GM23338 (cell line): ENCODE measurements at regions not wholly inside any gene's neighbourhood (a gene's known extent, or its start where the extent isn't known, plus 50 kb on each side); places are given as distances from the start of the nearest gene placed in this dataset.

ENCODE experiments used
- ATAC-seq: fragments of 200-7000 bp; cut with Tn5 transposase; 3 replicates; pipeline ENCODE4 v1.9.1; 2020
- DNase-seq: peaks from one replicate; pipeline ENCODE4 v3.0.0-alpha.2; 2015; ENCODE audit warnings: low spot score
- H2AFZ ChIP-seq: fragments of 200-600 bp; sonication (generic); 2 replicates; pipeline ENCODE4 v1.8.0; 2016; ENCODE audit warnings: antibody characterized with exemption, mild to moderate bottlenecking, moderate library complexity
- H3F3A ChIP-seq: fragments of 200-600 bp; sonication (generic); replicated peaks from 2 replicates; pipeline ENCODE4 v1.8.0; 2017; ENCODE audit warnings: antibody characterized with exemption, mixed run types, low read depth
- H3K27ac ChIP-seq: fragments of 200-600 bp; sonication (generic); 2 replicates; pipeline ENCODE4 v1.6.1; 2016; ENCODE audit warnings: low read depth
- H3K27me3 ChIP-seq: fragments of 200-600 bp; sonication (generic); 2 replicates; pipeline ENCODE4 v1.8.0; 2016; ENCODE audit warnings: mild to moderate bottlenecking, mixed run types, moderate library complexity; ENCODE audit not compliant: insufficient read depth
- H3K36me3 ChIP-seq: fragments of 200-600 bp; sonication (generic); 2 replicates; pipeline ENCODE4 v1.8.0; 2016; ENCODE audit warnings: mild to moderate bottlenecking; ENCODE audit not compliant: insufficient read depth
- H3K4me1 ChIP-seq: fragments of 200-600 bp; sonication (generic); 2 replicates; pipeline ENCODE4 v1.8.0; 2016; ENCODE audit warnings: mild to moderate bottlenecking, moderate library complexity; ENCODE audit not compliant: insufficient read depth
- H3K4me2 ChIP-seq: fragments of 200-600 bp; sonication (generic); 2 replicates; pipeline ENCODE4 v1.7.1; 2017; ENCODE audit warnings: mixed run types
- H3K4me3 ChIP-seq: fragments of 200-600 bp; sonication (generic); 2 replicates; pipeline ENCODE4 v1.6.1; 2016; ENCODE audit warnings: mixed run types
- H3K79me2 ChIP-seq: fragments of 200-600 bp; sonication (generic); replicated peaks from 2 replicates; pipeline ENCODE4 v1.8.0; 2017; ENCODE audit warnings: mild to moderate bottlenecking; ENCODE audit not compliant: insufficient read depth
- H3K9me2 ChIP-seq: fragments of 200-600 bp; sonication (generic); 2 replicates; pipeline ENCODE4 v1.8.0; 2017; ENCODE audit not compliant: insufficient read depth
- H4K20me1 ChIP-seq: fragments of 200-600 bp; sonication (generic); replicated peaks from 2 replicates; pipeline ENCODE4 v1.8.0; 2017; ENCODE audit warnings: mild to moderate bottlenecking; ENCODE audit not compliant: insufficient read depth
- H3K27ac Mint-ChIP-seq: 2 replicates; pipeline ENCODE4 v1.8.0; 2020; ENCODE audit warnings: inconsistent platforms, mild to moderate bottlenecking, moderate library complexity, mixed read lengths
- H3K27me3 Mint-ChIP-seq: 3 replicates; pipeline ENCODE4 v1.8.0; 2022; ENCODE audit warnings: low read depth, mild to moderate bottlenecking, moderate library complexity, mixed read lengths, inconsistent platforms; ENCODE audit not compliant: insufficient read depth, poor library complexity
- H3K36me3 Mint-ChIP-seq: 3 replicates; pipeline ENCODE4 v1.8.0; 2021; ENCODE audit warnings: low read depth, mild to moderate bottlenecking, inconsistent platforms, moderate library complexity, mixed read lengths
- H3K4me1 Mint-ChIP-seq: 3 replicates; pipeline ENCODE4 v1.8.0; 2020; ENCODE audit warnings: mild to moderate bottlenecking, inconsistent platforms, mixed read lengths
- H3K4me3 Mint-ChIP-seq: 3 replicates; pipeline ENCODE4 v1.8.0; 2021; ENCODE audit warnings: moderate library complexity, mild to moderate bottlenecking, inconsistent platforms, mixed read lengths
- H3K9me3 Mint-ChIP-seq: 3 replicates; pipeline ENCODE4 v1.8.0; 2020; ENCODE audit warnings: moderate library complexity, mild to moderate bottlenecking, inconsistent platforms, mixed read lengths
- CREB1 ChIP-seq: fragments of 250-450 bp; sonication (Bioruptor Pico); IDR thresholded peaks from 2 replicates; pipeline ENCODE4 v1.5.0; 2020; ENCODE audit warnings: low read depth, mild to moderate bottlenecking, moderate library complexity
- ETS1 ChIP-seq: IDR thresholded peaks from 2 replicates; pipeline ENCODE4 v1.6.1; 2016; ENCODE audit warnings: antibody characterized with exemption
- EZH2 ChIP-seq: fragments of 200-600 bp; sonication (generic); IDR thresholded peaks from one replicate; pipeline ENCODE4 v1.8.0; 2017; ENCODE audit warnings: antibody characterized with exemption, mild to moderate bottlenecking, low read depth; ENCODE audit not compliant: unreplicated experiment
- EZH2phosphoT487 ChIP-seq: fragments of 200-600 bp; sonication (generic); IDR thresholded peaks from one replicate; pipeline ENCODE4 v1.8.1; 2018; ENCODE audit warnings: antibody characterized with exemption; ENCODE audit not compliant: unreplicated experiment
- JUNB ChIP-seq: IDR thresholded peaks from one replicate; pipeline ENCODE4 v1.6.1; 2016; ENCODE audit warnings: antibody characterized with exemption; ENCODE audit not compliant: unreplicated experiment
- NANOG ChIP-seq: IDR thresholded peaks from 2 replicates; pipeline ENCODE4 v1.6.1; 2016; ENCODE audit warnings: antibody characterized with exemption, borderline replicate concordance
- POLR2AphosphoS5 ChIP-seq: IDR thresholded peaks from 2 replicates; pipeline ENCODE4 v1.6.1; 2016; ENCODE audit warnings: antibody characterized with exemption, low read depth
- STAT1 ChIP-seq: IDR thresholded peaks from one replicate; pipeline ENCODE4 v1.6.1; 2016; ENCODE audit warnings: antibody characterized with exemption; ENCODE audit not compliant: unreplicated experiment
- ZNF114 ChIP-seq: fragments of 250-450 bp; sonication (Bioruptor Pico); IDR thresholded peaks from 2 replicates; pipeline ENCODE4 v1.5.0; 2020; ENCODE audit warnings: mild to moderate bottlenecking, moderate library complexity
- ZNF331 ChIP-seq: fragments of 250-450 bp; sonication (Bioruptor Pico); IDR thresholded peaks from 2 replicates; pipeline ENCODE4 v1.5.0; 2020; ENCODE audit warnings: low read depth, mild to moderate bottlenecking, moderate library complexity
- ZNF462 ChIP-seq: fragments of 250-450 bp; sonication (Bioruptor Pico); IDR thresholded peaks from 2 replicates; pipeline ENCODE4 v1.5.0; 2020; ENCODE audit warnings: mild to moderate bottlenecking, moderate library complexity
- TF ChIP-seq, protein P1 (sequence below): IDR thresholded peaks from one replicate; pipeline ENCODE4 v1.6.1; 2018; ENCODE audit warnings: antibody characterized with exemption; ENCODE audit not compliant: unreplicated experiment
- TF ChIP-seq, protein P2 (sequence below), 2 experiments: fragments of 200-600 bp in 1 of 2; sonication (generic) in 1 of 2; conservative IDR thresholded peaks; 2 replicates each; pipeline versions ENCODE4 v1.5.1 to v1.6.1; 2016 to 2017; ENCODE audit warnings: antibody characterized with exemption in 2 of 2, low read depth in 2 of 2, mild to moderate bottlenecking in 2 of 2, moderate library complexity in 1 of 2

DNA sequence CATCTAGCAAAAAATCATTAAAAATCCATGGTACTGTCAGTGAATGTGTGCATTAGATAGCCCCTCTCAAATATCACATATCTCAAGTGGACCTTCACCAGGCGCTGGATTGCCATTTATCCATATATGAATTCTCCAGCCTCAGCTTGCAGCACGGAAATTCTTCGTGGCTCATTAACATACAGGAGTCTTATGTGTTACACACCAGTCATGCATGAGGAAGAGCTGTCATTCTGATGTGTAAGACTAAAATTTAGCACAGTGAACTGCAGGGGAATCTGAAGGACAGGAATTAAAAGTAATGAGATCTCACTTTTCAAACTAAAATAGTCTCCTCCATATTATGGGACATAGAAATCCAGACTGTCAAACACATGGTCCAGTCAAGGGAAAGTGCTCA, 542.4 kb upstream of the DPP6 start:
- Histone ChIP-seq H3K9me2 (no peaks in the 10 kb centered on the region), H3K4me2 (no peak overlapping the region), H4K20me1 (no peaks in the 10 kb centered on the region), H3K79me2 (no peaks in the 10 kb centered on the region), H3K4me1 (no peaks in the 10 kb centered on the region), H3K36me3 (peaks cover 15% of the 10 kb centered on the region), H2AFZ (no peak overlapping the region), H3K27me3 (no peaks in the 10 kb centered on the region), H3K27ac (no peak overlapping the region), H3F3A (no peaks in the 10 kb centered on the region), H3K4me3 (no peak overlapping the region; the same call in 1 of the 2 replicates)
- DNase-seq = no peak
- ATAC-seq = no peak
- Mint-ChIP-seq H3K4me3 (no peak overlapping the region), H3K27ac (no peak overlapping the region), H3K9me3 (peaks cover 81% of the 10 kb centered on the region), H3K36me3 (peaks cover 27% of the 10 kb centered on the region), H3K27me3 (peaks cover 5% of the 10 kb centered on the region), H3K4me1 (no peaks in the 10 kb centered on the region)
- TF ChIP-seq CREB1 (CRISPR knock-in tag) = no peak
- no peak for TF ChIP-seq NANOG
- TF ChIP-seq POLR2AphosphoS5 = no peak
- TF ChIP-seq, protein P1, sequence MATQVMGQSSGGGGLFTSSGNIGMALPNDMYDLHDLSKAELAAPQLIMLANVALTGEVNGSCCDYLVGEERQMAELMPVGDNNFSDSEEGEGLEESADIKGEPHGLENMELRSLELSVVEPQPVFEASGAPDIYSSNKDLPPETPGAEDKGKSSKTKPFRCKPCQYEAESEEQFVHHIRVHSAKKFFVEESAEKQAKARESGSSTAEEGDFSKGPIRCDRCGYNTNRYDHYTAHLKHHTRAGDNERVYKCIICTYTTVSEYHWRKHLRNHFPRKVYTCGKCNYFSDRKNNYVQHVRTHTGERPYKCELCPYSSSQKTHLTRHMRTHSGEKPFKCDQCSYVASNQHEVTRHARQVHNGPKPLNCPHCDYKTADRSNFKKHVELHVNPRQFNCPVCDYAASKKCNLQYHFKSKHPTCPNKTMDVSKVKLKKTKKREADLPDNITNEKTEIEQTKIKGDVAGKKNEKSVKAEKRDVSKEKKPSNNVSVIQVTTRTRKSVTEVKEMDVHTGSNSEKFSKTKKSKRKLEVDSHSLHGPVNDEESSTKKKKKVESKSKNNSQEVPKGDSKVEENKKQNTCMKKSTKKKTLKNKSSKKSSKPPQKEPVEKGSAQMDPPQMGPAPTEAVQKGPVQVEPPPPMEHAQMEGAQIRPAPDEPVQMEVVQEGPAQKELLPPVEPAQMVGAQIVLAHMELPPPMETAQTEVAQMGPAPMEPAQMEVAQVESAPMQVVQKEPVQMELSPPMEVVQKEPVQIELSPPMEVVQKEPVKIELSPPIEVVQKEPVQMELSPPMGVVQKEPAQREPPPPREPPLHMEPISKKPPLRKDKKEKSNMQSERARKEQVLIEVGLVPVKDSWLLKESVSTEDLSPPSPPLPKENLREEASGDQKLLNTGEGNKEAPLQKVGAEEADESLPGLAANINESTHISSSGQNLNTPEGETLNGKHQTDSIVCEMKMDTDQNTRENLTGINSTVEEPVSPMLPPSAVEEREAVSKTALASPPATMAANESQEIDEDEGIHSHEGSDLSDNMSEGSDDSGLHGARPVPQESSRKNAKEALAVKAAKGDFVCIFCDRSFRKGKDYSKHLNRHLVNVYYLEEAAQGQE = no peak
- no peak for TF ChIP-seq STAT1
- TF ChIP-seq ZNF331 (CRISPR knock-in tag) = no peak
- no peak for TF ChIP-seq ETS1
- TF ChIP-seq JUNB = no peak
- TF ChIP-seq EZH2phosphoT487 = no peak
- TF ChIP-seq EZH2 = no peak
- no peak for TF ChIP-seq ZNF114
- no peak for TF ChIP-seq ZNF462 (CRISPR knock-in tag)
- TF ChIP-seq, protein P2, sequence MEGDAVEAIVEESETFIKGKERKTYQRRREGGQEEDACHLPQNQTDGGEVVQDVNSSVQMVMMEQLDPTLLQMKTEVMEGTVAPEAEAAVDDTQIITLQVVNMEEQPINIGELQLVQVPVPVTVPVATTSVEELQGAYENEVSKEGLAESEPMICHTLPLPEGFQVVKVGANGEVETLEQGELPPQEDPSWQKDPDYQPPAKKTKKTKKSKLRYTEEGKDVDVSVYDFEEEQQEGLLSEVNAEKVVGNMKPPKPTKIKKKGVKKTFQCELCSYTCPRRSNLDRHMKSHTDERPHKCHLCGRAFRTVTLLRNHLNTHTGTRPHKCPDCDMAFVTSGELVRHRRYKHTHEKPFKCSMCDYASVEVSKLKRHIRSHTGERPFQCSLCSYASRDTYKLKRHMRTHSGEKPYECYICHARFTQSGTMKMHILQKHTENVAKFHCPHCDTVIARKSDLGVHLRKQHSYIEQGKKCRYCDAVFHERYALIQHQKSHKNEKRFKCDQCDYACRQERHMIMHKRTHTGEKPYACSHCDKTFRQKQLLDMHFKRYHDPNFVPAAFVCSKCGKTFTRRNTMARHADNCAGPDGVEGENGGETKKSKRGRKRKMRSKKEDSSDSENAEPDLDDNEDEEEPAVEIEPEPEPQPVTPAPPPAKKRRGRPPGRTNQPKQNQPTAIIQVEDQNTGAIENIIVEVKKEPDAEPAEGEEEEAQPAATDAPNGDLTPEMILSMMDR (conservative IDR thresholded peaks at IDR 0.05; ENCODE audit: low read depth in 2 of 2) = no peak
